H1 (cell line): ENCODE measurements at regions not wholly inside any gene's neighbourhood (a gene's known extent, or its start where the extent isn't known, plus 50 kb on each side); places are given as distances from the start of the nearest gene placed in this dataset.
A peak's percentile ranks its signal among the peaks of the same experiment; 100 is the strongest.

Experiments
- CTCF ChIA-PET: fragments of 300-600 bp; sonication (Branson Sonifier 250); formaldehyde crosslinking; loops from one replicate; lab custom pipeline; 2021; ENCODE audit not compliant: partially characterized antibody; lab: Charles Lee
- POLR2A ChIA-PET: fragments of 300-600 bp; sonication (Branson Sonifier 250); formaldehyde crosslinking; loops from one replicate; lab custom pipeline; 2021; ENCODE audit warnings: inconsistent platforms; ENCODE audit not compliant: partially characterized antibody; lab: Charles Lee
- DNase-seq, 2 experiments: peaks; one replicate each; pipeline versions ENCODE4 v3.0.0 to v3.0.0-alpha.2; 2010 to 2022; ENCODE audit warnings: low spot score in 2 of 2, low read depth in 1 of 2, mixed read lengths in 1 of 2
- FAIRE-seq: peaks from 2 replicates; lab custom pipeline; 2011; peaks lifted over from hg19 to GRCh38; lab: Jason Lieb, UNC
- H2AFZ ChIP-seq: 2 replicates; pipeline ENCODE4 v1.8.1; 2012; ENCODE audit warnings: low read length, inconsistent platforms
- H2AK5ac ChIP-seq: 2 replicates; pipeline ENCODE4 v1.6.1; 2013; ENCODE audit warnings: low read depth, low read length
- H2BK120ac ChIP-seq: replicated peaks from 2 replicates; pipeline ENCODE3; 2013; ENCODE audit warnings: low read depth, low read length, inconsistent platforms
- H2BK12ac ChIP-seq: 2 replicates; pipeline ENCODE4 v1.6.1; 2013; ENCODE audit warnings: low read depth, low read length
- H2BK15ac ChIP-seq: 2 replicates; pipeline ENCODE4 v1.6.1; 2013; ENCODE audit warnings: low read length
- H2BK20ac ChIP-seq: 2 replicates; pipeline ENCODE4 v1.6.1; 2013; ENCODE audit warnings: low read length
- H2BK5ac ChIP-seq: 2 replicates; pipeline ENCODE4 v1.6.1; 2013; ENCODE audit warnings: low read depth, low read length
- H3K14ac ChIP-seq: 2 replicates; pipeline ENCODE4 v1.6.1; 2013; ENCODE audit warnings: inconsistent platforms; ENCODE audit not compliant: insufficient read length
- H3K18ac ChIP-seq: 2 replicates; pipeline ENCODE4 v1.6.1; 2013; ENCODE audit warnings: low read length; ENCODE audit errors: extremely low read depth
- H3K23ac ChIP-seq: 2 replicates; pipeline ENCODE4 v1.6.1; 2013; ENCODE audit warnings: inconsistent platforms; ENCODE audit not compliant: insufficient read length
- H3K23me2 ChIP-seq: 2 replicates; pipeline ENCODE4 v1.6.1; 2013; ENCODE audit warnings: low read depth, low read length
- H3K27ac ChIP-seq: 2 replicates; pipeline ENCODE4 v1.6.1; 2011; ENCODE audit warnings: low read depth, low read length, inconsistent platforms
- H3K27me3 ChIP-seq, 4 experiments: replicated peaks in 1 of 4; 1 replicate in 1 of 4; 2 replicates in 3 of 4; pipeline versions ENCODE4 v1.6.1 to v1.8.1; 2011 to 2013; ENCODE audit warnings: low read length in 3 of 4, mild to moderate bottlenecking in 3 of 4, inconsistent platforms in 2 of 4, mixed read lengths in 2 of 4, moderate library complexity in 1 of 4; ENCODE audit not compliant: control insufficient read depth in 3 of 4, insufficient read depth in 3 of 4; ENCODE audit errors: extremely low read depth in 1 of 4
- H3K36me3 ChIP-seq, 4 experiments: 2 replicates each; pipeline versions ENCODE4 v1.6.1 to v1.8.1; 2011 to 2013; ENCODE audit warnings: mild to moderate bottlenecking in 4 of 4, low read length in 3 of 4, moderate library complexity in 2 of 4, control low read depth in 1 of 4, inconsistent platforms in 1 of 4; ENCODE audit not compliant: insufficient read depth in 4 of 4, control insufficient read depth in 2 of 4
- H3K4ac ChIP-seq: replicated peaks from 2 replicates; pipeline ENCODE3; 2013; ENCODE audit warnings: low read length, low read depth, mixed read lengths, inconsistent platforms; ENCODE audit not compliant: insufficient read length
- H3K4me1 ChIP-seq, 4 experiments: replicated peaks in 1 of 4; 1 replicate in 1 of 4; 2 replicates in 3 of 4; pipeline versions ENCODE4 v1.6.1 to v1.8.1; 2011 to 2013; ENCODE audit warnings: low read length in 3 of 4, inconsistent platforms in 2 of 4, mixed read lengths in 1 of 4; ENCODE audit not compliant: insufficient read depth in 4 of 4, control insufficient read depth in 3 of 4
- H3K4me2 ChIP-seq, 2 experiments: 2 replicates each; pipeline versions ENCODE4 v1.6.1 to v1.8.1; 2011 to 2013; ENCODE audit warnings: low read depth in 2 of 2, low read length in 2 of 2, control low read depth in 1 of 2, inconsistent platforms in 1 of 2, mild to moderate bottlenecking in 1 of 2; ENCODE audit not compliant: insufficient read depth in 1 of 2
- H3K4me3 ChIP-seq, 4 experiments: fragments of 200-600, 300-600 bp in 1 of 4; sonication (generic), shearing (Covaris generic), sonication (Bioruptor Twin) in 1 of 4; 2 replicates each; pipeline versions ENCODE4 v1.5.1 to v1.8.1; 2011 to 2016; ENCODE audit warnings: low read length in 4 of 4, low read depth in 3 of 4, control low read depth in 2 of 4, inconsistent platforms in 2 of 4, mild to moderate bottlenecking in 2 of 4, mixed read lengths in 1 of 4, moderate library complexity in 1 of 4; ENCODE audit not compliant: insufficient read depth in 2 of 4; ENCODE audit errors: extremely low read depth in 1 of 4
- H3K56ac ChIP-seq: replicated peaks from 2 replicates; pipeline ENCODE3; 2013; ENCODE audit warnings: low read depth, mild to moderate bottlenecking, mixed read lengths, low read length, inconsistent platforms; ENCODE audit not compliant: insufficient read length
- H3K79me1 ChIP-seq: 2 replicates; pipeline ENCODE4 v1.6.1; 2013; ENCODE audit warnings: low read depth, low read length, control low read depth
- H3K79me2 ChIP-seq, 2 experiments: 2 replicates each; pipeline versions ENCODE4 v1.6.1 to v1.8.1; 2012 to 2013; ENCODE audit warnings: low read length in 2 of 2, mild to moderate bottlenecking in 2 of 2, inconsistent platforms in 1 of 2; ENCODE audit not compliant: insufficient read depth in 2 of 2, control insufficient read depth in 1 of 2
- H3K9ac ChIP-seq, 4 experiments: replicated peaks in 1 of 4; 1 replicate in 1 of 4; 2 replicates in 3 of 4; pipeline versions ENCODE4 v1.6.1 to v1.8.1; 2011 to 2013; ENCODE audit warnings: low read depth in 3 of 4, low read length in 3 of 4, control low read depth in 2 of 4, mild to moderate bottlenecking in 2 of 4, moderate library complexity in 2 of 4, inconsistent platforms in 1 of 4; ENCODE audit errors: extremely low read depth in 1 of 4
- H3K9me3 ChIP-seq, 2 experiments: 2 replicates each; pipeline versions ENCODE4 v1.6.1 to v1.8.1; 2012 to 2013; ENCODE audit warnings: mild to moderate bottlenecking in 2 of 2, moderate library complexity in 2 of 2, control low read depth in 1 of 2, inconsistent platforms in 1 of 2, low read depth in 1 of 2, low read length in 1 of 2, mixed read lengths in 1 of 2; ENCODE audit not compliant: insufficient read depth in 2 of 2
- H4K20me1 ChIP-seq, 2 experiments: replicated peaks in 1 of 2; 2 replicates each; pipeline versions ENCODE3 to v1.8.1; 2011 to 2013; ENCODE audit warnings: inconsistent platforms in 2 of 2, low read length in 2 of 2, mild to moderate bottlenecking in 1 of 2; ENCODE audit not compliant: insufficient read depth in 2 of 2, control insufficient read depth in 1 of 2
- H4K5ac ChIP-seq: 2 replicates; pipeline ENCODE4 v1.6.1; 2013; ENCODE audit warnings: low read length, low read depth, mixed read lengths, inconsistent platforms; ENCODE audit not compliant: insufficient read length
- H4K8ac ChIP-seq: 2 replicates; pipeline ENCODE4 v1.8.0; 2013; ENCODE audit warnings: mild to moderate bottlenecking, moderate library complexity, low read length, inconsistent platforms; ENCODE audit not compliant: insufficient read depth; ENCODE audit errors: extremely low read depth
- H4K91ac ChIP-seq: replicated peaks from 2 replicates; pipeline ENCODE3; 2013; ENCODE audit warnings: low read length, mixed read lengths, inconsistent platforms; ENCODE audit not compliant: insufficient read length
- NRF1 ChIP-seq: IDR thresholded peaks from 2 replicates; pipeline ENCODE4 v1.6.1; 2011; ENCODE audit warnings: mild to moderate bottlenecking, low read depth, low read length, improper control_type of control experiment
- POLR2A ChIP-seq, 2 experiments: IDR thresholded peaks; 1 replicate in 1 of 2; 2 replicates in 1 of 2; pipeline ENCODE4 v1.6.1; 2011; ENCODE audit warnings: low read depth in 2 of 2, low read length in 2 of 2, mild to moderate bottlenecking in 2 of 2; ENCODE audit errors: control extremely low read depth in 1 of 2
- YY1 ChIP-seq: IDR thresholded peaks from 2 replicates; pipeline ENCODE4 v1.6.1; 2011; ENCODE audit warnings: low read depth, mild to moderate bottlenecking, low read length
- WGBS, 2 experiments: shearing (Covaris generic) in 1 of 2; methylation state at CpG; one replicate each; pipeline versions ENCODE4 v1.1.6 to v1.1.7; 2013 to 2015; ENCODE audit warnings: low lambda C conversion rate in 2 of 2, mixed read lengths in 2 of 2, inconsistent platforms in 1 of 2, low coverage in 1 of 2, missing lambda C conversion rate in 1 of 2; ENCODE audit not compliant: insufficient replicate concordance in 2 of 2, insufficient coverage in 1 of 2, insufficient read length in 1 of 2; ENCODE audit errors: extremely low coverage in 1 of 2, missing lambda C conversion rate in 1 of 2; 5-methylcytosine and 5-hydroxymethylcytosine counted together

DNA sequence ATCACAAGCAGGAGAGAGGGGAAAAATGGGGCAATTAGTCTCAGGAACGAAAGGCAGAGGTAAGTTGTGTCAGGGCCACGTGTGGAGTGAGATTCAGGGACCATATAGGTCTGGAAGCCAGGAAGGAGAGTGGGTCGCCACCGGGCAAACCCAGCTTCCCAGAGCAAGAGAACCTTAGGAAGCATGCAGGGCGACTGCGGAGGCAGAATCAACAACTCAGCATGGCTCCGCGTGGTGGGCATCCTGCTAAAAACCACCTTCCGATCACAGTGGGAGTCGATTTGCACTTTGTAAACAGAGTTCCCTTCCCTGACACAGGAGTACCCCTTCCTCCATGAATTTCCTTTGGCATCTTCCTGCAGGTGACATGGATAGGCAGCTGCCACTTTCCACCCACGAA, 114.6 kb downstream of the TTC32 start:
- H3K23ac ChIP-seq, result no peak overlapping the region
- TF ChIP-seq NRF1 (no peak), POLR2A (IDR thresholded peaks at IDR 0.05; ENCODE audit: control extremely low read depth in 1 of 2, low read depth in 2 of 2, low read length in 2 of 2) (no peak), YY1 (0 out of 2 replicates have a peak, but pooled peaks have one; percentile 8)
- H3K79me1 ChIP-seq, result no peaks in the 10 kb centered on the region
- POLR2A ChIA-PET, result no interaction called here
- 0 out of 4 replicates have a peak overlapping the region, but pooled peaks of 1 of the 2 experiments have one; percentile 9 for H3K4me2 ChIP-seq
- H3K56ac ChIP-seq, result no peak overlapping the region
- H2BK15ac ChIP-seq, result no peak overlapping the region
- no peak overlapping the region for H2BK20ac ChIP-seq
- peaks cover 5 to 15% (median 9%) of the 10 kb centered on the region in 4 experiments; a peak in 6 of 7 replicates for H3K4me1 ChIP-seq
- H4K5ac ChIP-seq, result no peak overlapping the region
- H4K20me1 ChIP-seq, result no peaks in the 10 kb centered on the region
- no peak overlapping the region for H3K4ac ChIP-seq
- H2BK12ac ChIP-seq, result peak overlapping the region; percentile 18; the same call in 1 of the 2 replicates
- peaks cover 5% of the 10 kb centered on the region for H3K23me2 ChIP-seq
- no peak overlapping the region for H2BK5ac ChIP-seq
- no peak overlapping the region for H3K14ac ChIP-seq
- DNase-seq (no peak), FAIRE-seq (no peak)
- H3K9me3 ChIP-seq, result no peaks in the 10 kb centered on the region
- no peak overlapping the region for H2AK5ac ChIP-seq
- H3K27me3 ChIP-seq, result no peaks in the 10 kb centered on the region; a peak in 1 of 7 replicates
- H2AFZ ChIP-seq, result 0 out of 2 replicates have a peak overlapping the region, but pooled peaks have one; percentile 1
- H3K79me2 ChIP-seq, result no peaks in the 10 kb centered on the region
- no peak overlapping the region for H3K18ac ChIP-seq
- no peak overlapping the region for H2BK120ac ChIP-seq
- no peak overlapping the region for H3K27ac ChIP-seq
- 40% methylated on average over 11 of the region's 11 CpGs; no CpG with 5 or more reads in 1 of the 2 experiments for WGBS, 2 experiments
- CTCF ChIA-PET, result interaction anchor here (1.3 to 3.9 kb wide), 2 partner anchors 13 to 40 kb away, joined by 4 to 20 read pairs; no protein-coding TSS in a partner anchor
- no peak overlapping the region for H4K91ac ChIP-seq
- H3K9ac ChIP-seq, result no peak overlapping the region
- H3K36me3 ChIP-seq, result no peaks in the 10 kb centered on the region
- no peak overlapping the region for H4K8ac ChIP-seq
- H3K4me3 ChIP-seq, result no peak overlapping the region
